Glomerular endothelial cell (primary cell): ENCODE measurements at regions not wholly inside any gene's neighbourhood (a gene's known extent, or its start where the extent isn't known, plus 50 kb on each side); places are given as distances from the start of the nearest gene placed in this dataset.

ENCODE experiments used
- DNase-seq: peaks from one replicate; pipeline ENCODE4 v3.0.0-alpha.2; 2011; ENCODE audit warnings: low read depth, low spot score; ENCODE audit errors: extremely low read depth

DNA sequence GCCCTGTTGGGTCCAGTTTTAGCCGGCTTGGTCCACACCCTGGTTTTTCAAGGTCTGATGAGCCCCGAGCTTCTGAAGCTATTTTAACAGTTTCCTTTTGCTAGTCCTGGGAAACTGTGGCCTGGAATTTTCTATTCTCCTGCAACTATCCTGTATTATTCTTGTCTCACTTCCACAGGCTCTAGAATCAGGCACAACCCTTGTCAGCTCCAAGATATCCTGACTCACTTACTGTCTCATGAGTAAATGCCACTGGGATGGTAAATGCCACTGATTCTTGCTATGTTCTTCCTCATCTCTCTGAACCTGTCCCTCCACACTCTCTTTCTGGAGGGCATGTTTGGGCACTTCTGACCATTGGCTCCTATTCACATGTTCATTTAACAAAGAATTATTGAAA is 611.5 kb upstream of the IGFBP3 start:
- no peak for DNase-seq

DNA sequence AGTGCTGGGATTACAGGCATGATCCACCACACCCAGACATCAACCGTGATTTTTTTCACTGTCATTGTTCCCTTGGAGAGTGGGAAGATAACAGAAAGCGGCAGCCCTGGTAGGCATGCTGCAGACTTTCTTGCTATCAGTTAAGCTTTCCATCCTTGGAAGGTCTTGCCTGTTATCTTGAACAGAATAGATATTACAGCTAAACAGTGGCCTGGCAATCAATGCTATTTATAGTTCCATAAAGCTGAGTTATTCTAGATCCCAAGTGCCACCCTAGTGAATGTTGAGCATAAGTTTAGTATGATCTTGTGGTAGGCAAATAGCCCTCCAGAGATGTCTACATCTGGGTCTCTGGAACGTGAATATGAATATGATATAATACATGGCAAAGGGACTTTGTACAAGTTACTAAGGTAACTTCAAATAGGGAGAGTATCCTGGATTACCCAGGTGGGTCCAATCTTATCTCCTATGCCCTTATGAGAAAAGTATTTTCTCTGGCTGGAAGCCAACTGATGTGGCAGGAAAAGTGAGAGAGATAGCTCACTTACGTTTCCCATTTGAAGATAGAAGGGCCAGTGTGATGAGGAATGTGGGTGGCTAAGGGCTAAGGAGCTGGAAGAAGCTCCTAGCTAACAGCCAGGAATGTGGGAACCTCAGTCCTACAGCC is 609.1 kb upstream of the IGFBP3 start:
- DNase-seq: no peak

- DNase-seq: no peak
Observed at GRCh38 chr7:46527360-46527759, 606.3 kb upstream of the IGFBP3 start.

- no peak for DNase-seq
Observed at GRCh38 chr7:46525876-46526275, 604.8 kb upstream of the IGFBP3 start.

DNA sequence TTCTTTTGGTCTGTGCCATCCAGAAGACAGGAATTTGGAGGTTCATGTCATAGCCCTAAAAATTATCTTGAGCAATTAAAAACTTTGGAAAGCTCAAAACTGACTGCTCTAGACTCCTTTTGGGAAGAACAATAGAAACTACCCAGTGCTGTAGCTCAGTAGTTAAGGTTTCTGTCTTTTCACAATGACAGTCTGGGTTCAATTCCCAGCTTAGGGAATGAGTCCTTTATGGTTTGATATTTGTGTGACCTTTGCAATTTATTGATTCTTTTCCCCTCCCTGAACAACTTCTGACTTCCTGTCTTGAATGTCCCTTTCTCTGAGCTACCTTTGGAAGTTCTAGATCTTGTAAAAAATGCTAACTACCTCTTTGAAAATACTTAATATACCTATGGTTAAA is 603.3 kb upstream of the IGFBP3 start:
- DNase-seq: no peak

DNA sequence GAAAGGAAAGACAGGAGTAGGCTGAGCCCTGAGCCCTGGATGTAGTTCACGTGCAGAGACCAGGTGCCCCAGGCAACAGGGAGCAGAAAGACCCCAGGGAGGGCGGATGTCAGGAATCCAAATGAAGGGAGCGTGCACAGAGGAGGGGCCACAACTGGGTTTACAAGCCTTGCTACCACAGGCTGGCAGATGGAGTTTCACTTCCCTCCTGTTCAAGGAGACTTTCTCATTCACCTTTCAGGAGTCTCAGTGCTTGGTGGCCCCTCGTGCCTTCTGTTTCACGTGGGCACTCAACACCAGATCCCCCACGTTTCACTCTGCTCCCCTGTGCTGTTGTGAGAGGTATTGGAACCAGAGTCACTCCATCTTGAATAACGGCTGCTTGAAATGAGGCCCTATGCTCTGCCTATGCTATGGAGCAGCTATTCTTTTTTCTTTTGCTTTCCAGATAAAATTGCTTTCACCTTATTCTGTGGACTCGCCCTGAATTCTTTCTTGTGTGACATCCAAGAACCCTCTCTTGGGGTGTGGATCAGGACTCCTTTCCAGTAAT is 601.4 kb upstream of the IGFBP3 start:
- DNase-seq: no peak

GRCh38 chr7:46518713-46519112 is 597.6 kb upstream of the IGFBP3 start:
- DNase-seq: no peak

DNA sequence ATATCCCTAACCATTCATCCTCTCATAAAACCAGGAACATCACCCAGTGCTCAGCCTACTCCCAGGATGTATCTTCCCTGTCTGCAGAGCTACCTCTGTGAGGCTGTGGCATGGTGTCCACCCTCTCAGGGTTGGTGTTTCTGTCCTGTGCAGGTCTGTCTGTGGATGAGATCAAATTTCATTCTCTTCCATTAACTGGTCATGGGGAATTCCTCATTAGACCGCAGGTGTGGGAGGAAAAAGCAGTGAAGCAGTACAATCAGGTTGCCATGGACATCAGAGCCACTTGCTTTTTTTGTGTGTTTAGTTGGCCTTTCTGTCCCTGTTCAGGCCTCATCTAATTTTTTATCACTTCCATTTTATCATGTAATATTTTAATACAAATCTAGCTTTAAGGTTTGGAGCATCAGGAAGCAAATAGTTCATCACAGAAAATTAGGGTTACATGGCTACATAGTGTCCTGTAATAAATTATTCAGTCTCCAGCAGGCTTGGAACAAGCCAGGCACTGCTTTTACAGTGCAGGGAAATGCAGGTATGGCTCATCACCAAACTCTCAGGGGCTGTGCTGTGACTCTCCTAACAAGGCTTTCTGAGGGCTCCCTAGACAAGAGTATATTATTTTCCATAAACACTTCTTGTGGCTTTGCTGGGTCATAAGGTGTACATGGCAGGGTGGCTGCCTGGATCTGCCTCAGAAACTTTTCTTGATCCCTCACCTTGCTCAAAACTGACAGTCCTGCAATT is 594.9 kb upstream of the IGFBP3 start:
- no peak for DNase-seq

DNA sequence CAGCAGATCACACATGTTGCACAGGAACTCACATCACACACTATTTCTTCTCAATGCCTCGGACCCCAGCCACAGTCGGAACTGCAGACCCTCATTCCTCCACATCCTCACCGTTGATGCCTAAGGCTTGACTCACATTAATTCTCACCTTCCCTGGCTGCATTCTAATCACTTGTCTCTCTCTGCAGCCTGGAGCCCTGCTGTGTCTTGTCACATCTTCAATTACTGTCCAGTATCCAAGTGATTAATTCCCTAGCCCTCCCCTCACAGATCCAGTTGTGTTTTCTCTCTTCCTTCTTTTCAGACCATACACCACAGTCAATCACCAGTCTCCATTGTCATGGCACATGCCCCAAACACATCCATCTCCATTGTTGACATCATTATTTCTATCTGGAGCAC is 592.4 kb upstream of the IGFBP3 start:
- DNase-seq: no peak

GRCh38 chr7:46512891-46513413 is 591.9 kb upstream of the IGFBP3 start:
- no peak for DNase-seq

DNA sequence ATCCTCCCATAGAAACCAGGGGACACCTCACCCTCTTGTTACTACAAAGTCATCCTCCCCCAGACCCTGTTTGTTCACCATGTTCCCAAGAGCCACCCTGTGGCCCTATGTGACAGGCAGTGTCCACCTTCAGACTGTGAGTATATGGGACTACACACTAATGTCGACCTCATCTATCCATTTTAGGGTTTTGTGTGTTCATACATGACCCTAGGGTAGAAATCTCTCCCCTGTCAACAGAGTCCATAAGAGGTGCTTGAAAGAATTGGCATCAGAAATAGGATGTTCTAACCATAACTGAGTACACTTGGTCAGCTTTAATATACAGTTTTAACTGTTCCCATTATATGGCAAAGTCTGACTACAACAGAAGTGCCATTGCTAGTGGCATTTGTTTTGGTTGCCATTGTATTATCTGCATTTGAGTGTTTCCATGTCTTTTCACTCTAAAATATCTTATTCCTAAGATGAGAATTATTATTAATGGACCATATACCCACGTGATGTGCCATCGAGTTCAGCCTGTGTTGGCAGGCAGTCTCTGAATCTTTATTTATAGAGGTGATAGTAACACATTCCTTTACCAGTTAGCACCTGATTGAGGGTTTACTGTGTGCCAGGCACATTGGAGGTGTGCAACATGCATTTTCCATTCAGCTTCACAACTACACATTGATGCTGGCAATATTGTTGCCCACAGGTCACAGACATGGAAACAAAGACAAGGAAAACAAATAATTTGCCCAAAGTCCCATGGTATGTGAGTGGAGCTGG is 590.6 kb upstream of the IGFBP3 start:
- DNase-seq: no peak

DNA sequence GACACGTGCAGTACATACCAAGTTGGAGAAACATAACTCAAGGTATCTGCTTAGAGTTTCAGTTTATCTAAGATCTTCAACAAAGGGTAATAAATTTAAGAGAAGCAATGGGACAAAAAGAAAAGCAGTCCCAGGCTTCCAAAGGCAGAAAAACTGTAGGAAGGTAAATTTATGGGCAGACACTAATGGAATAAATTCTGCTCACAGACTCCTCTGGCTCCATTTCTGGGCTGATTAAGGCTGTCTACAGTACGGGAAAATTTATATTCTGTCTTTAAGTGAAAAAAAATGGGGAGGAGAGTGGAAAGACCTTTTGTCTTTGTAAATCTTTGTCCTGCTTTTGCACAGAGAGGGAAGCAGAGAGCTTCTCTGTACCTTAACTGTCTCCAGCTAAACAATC is 587.5 kb upstream of the IGFBP3 start:
- no peak for DNase-seq

GRCh38 chr7:46507560-46507959 is 586.5 kb upstream of the IGFBP3 start:
- DNase-seq: no peak

DNA sequence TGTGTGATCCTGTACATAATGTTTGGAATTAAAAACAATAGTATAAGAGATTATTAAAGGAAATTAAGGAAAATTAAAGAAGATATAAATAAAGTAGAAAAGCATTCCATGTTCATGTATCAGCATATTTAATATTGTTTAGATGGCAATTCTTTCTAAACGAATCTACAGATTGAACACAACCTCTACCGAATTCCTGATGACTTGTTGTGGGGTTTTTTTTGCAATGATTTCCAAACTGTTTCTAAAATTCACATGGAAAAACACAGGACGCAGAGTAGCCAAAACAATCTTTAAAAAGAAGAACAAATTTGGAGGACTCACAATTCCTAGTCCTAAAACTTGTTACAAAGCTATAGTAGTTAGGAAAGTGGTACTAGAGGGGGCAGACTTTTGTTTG is 573.4 kb upstream of the IGFBP3 start:
- DNase-seq: no peak

- DNase-seq: no peak
Observed at GRCh38 chr7:46494028-46494427, 573.0 kb upstream of the IGFBP3 start.

DNA sequence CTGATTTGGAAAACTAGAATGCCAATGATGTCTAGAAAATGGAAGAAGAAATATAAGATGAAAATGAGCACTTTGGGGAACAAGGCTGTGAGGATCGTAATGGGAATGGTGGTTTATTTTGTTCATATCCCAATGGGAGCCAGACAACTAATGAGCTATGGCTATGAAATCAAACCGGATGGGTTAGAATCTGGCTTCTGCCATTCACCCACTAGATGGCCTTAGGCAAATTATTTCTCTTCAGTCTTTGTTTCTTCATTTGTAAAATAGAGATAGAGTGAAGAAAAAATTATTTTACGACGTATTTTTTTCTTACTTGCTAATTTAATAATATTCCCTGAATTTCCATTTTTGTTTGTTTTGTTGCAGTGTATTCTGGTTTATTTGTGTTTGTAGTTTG is 572.1 kb upstream of the IGFBP3 start:
- no peak for DNase-seq

DNA sequence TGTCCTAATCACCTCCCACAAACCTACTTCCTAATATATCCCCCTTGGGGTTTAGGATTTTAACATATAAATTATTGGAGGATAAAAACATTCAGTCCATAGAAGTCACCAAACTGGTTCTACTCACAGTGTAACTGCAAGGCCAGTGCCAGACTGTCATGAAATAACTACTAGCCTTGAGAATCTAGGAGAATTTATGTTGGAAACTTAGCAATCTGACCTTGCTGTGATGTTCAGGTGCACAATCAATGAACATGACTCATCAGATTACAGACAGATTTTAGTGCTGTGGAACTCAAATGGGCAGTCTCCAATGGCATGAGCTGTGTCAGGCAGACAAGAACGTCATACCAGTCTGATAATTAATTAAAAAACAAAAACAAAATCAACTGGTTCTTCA is 571.4 kb upstream of the IGFBP3 start:
- no peak for DNase-seq

- no peak for DNase-seq
Observed at GRCh38 chr7:46490406-46490805, 569.3 kb upstream of the IGFBP3 start.

DNA sequence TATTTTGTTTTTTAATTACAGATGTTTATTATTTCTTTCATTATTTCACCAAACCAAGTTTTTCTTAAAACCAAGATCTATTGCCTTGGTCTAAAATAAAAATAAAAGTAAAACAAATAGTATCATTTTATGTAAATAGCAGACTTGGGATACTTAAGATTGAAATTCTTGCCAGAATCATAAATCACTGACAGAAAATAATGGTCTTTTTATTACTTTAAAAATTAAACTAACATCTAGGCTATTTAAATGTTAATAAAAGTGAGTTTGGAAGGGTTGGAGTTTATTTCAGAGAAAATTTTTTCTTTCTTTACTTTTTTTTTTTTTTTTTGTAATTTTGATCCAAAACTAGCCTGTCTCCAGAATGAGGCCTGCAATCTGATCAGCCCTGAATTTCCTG is 568.0 kb upstream of the IGFBP3 start:
- no peak for DNase-seq

- no peak for DNase-seq
Observed at GRCh38 chr7:46488607-46489006, 567.5 kb upstream of the IGFBP3 start.
